HL-60 (cell line): ENCODE measurements at regions not wholly inside any gene's neighbourhood (a gene's known extent, or its start where the extent isn't known, plus 50 kb on each side); places are given as distances from the start of the nearest gene placed in this dataset.

ENCODE experiments used
- GABPA ChIP-seq: IDR thresholded peaks from 2 replicates; pipeline ENCODE4 v1.6.1; 2012; ENCODE audit warnings: low read depth
- POLR2AphosphoS5 ChIP-seq: IDR thresholded peaks from 2 replicates; pipeline ENCODE4 v1.6.1; 2012; ENCODE audit warnings: low read depth
- TF ChIP-seq, protein P1 (sequence below): IDR thresholded peaks from 2 replicates; pipeline ENCODE4 v1.6.1; 2012; ENCODE audit warnings: low read depth; ENCODE audit not compliant: insufficient replicate concordance
- TF ChIP-seq, protein P2 (sequence below): IDR thresholded peaks from one replicate; pipeline ENCODE4 v1.5.1; 2011; ENCODE audit warnings: low read length, control low read depth, inconsistent platforms; ENCODE audit not compliant: insufficient read depth

DNA sequence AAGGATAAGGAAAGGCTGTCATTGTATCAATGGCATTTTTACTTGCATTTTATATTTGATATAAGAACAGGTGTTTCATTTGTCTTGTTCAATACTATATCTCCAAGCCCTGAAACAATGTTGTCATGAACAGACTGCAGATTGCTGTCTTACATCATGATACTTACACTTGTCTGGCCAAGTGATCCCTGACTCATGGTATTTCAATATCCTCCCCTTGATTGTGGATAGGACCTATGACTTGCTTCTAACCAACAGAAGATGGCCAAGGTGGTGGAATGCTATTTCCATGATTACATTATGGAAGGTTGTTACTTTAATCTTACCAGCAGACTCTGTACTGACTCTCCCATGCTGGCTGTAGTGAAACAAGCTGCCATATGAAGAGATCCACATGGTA is 471.1 kb downstream of the CCDC85A start:
- TF ChIP-seq, protein P1, sequence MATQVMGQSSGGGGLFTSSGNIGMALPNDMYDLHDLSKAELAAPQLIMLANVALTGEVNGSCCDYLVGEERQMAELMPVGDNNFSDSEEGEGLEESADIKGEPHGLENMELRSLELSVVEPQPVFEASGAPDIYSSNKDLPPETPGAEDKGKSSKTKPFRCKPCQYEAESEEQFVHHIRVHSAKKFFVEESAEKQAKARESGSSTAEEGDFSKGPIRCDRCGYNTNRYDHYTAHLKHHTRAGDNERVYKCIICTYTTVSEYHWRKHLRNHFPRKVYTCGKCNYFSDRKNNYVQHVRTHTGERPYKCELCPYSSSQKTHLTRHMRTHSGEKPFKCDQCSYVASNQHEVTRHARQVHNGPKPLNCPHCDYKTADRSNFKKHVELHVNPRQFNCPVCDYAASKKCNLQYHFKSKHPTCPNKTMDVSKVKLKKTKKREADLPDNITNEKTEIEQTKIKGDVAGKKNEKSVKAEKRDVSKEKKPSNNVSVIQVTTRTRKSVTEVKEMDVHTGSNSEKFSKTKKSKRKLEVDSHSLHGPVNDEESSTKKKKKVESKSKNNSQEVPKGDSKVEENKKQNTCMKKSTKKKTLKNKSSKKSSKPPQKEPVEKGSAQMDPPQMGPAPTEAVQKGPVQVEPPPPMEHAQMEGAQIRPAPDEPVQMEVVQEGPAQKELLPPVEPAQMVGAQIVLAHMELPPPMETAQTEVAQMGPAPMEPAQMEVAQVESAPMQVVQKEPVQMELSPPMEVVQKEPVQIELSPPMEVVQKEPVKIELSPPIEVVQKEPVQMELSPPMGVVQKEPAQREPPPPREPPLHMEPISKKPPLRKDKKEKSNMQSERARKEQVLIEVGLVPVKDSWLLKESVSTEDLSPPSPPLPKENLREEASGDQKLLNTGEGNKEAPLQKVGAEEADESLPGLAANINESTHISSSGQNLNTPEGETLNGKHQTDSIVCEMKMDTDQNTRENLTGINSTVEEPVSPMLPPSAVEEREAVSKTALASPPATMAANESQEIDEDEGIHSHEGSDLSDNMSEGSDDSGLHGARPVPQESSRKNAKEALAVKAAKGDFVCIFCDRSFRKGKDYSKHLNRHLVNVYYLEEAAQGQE, result no peak
- TF ChIP-seq POLR2AphosphoS5, result no peak
- TF ChIP-seq, protein P2, sequence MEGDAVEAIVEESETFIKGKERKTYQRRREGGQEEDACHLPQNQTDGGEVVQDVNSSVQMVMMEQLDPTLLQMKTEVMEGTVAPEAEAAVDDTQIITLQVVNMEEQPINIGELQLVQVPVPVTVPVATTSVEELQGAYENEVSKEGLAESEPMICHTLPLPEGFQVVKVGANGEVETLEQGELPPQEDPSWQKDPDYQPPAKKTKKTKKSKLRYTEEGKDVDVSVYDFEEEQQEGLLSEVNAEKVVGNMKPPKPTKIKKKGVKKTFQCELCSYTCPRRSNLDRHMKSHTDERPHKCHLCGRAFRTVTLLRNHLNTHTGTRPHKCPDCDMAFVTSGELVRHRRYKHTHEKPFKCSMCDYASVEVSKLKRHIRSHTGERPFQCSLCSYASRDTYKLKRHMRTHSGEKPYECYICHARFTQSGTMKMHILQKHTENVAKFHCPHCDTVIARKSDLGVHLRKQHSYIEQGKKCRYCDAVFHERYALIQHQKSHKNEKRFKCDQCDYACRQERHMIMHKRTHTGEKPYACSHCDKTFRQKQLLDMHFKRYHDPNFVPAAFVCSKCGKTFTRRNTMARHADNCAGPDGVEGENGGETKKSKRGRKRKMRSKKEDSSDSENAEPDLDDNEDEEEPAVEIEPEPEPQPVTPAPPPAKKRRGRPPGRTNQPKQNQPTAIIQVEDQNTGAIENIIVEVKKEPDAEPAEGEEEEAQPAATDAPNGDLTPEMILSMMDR, result no peak
- TF ChIP-seq GABPA, result no peak
